ENCODE measurements at regions not wholly inside any gene's neighbourhood (a gene's known extent, or its start where the extent isn't known, plus 50 kb on each side); places are given as distances from the start of the nearest gene placed in this dataset.

- DNase-seq: no peak
Observed at GRCh38 chr3:102162251-102162650, 272.6 kb upstream of the ZPLD1 start.

GRCh38 chr3:102163039-102163817 is 271.6 kb upstream of the ZPLD1 start:
- no peak for DNase-seq

DNA sequence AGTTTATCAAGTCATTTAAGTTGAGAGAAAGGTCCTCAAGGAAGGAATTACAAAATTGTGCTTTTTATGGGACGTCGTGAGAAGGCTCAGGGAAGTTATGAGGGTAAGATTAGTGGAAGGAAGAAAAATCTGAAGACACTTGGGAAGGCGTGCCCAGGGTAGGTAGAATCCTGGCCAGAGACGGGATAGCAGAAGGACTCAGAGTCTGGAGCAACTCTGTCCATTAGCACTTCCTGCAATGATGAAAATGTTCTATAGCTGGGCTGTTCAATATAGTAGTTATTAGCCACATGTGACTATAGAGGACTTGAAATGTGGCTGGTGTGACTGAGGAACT is 271.0 kb upstream of the ZPLD1 start:
- no peak for DNase-seq

DNA sequence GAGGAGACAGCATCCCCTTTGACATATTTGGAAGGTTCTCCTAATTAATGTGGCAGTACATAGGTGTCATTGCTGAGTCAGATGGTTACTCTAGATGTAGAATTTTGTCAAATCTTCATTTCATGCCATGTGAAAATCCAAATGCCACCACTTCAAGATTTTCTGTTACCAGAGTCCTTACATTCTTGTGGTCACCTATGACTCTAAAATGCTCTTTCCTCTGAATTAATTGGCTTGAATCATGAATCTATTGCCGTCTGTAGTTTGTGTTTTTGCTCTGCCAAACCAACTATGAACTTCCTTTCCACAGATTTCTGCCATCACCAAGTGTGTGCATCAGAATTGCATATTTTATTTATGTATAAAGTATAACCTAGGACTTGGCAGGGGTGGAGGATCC is 269.4 kb upstream of the ZPLD1 start:
- no peak for DNase-seq

DNA sequence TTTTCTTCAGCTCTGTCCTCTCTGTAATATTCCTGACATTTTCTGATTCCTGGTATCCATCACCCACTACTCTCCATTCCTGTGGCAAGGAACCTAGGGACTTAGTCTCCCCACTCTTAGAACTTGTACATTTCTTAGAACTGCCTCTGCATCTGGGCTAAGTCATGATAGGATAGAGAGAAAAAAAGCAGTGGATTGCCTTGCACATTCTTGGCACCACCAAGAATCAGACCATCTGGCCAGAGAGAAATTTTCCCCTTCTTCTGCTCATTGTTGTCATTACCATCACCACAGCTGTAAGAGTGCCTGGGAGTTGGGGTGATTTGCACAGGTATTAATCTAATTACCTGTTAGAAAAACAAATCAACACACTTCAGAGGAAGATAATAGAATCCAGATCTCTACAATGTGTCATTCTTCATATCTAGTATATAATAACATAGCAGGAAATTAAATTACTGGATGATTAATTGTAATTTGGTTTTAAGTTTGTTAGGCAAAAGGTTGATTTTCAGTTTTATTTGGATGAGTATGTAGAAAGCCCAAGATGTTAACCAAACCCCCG is 264.8 kb upstream of the ZPLD1 start:
- no peak for DNase-seq

- no peak for DNase-seq
Observed at GRCh38 chr3:102170545-102170944, 264.3 kb upstream of the ZPLD1 start.

DNA sequence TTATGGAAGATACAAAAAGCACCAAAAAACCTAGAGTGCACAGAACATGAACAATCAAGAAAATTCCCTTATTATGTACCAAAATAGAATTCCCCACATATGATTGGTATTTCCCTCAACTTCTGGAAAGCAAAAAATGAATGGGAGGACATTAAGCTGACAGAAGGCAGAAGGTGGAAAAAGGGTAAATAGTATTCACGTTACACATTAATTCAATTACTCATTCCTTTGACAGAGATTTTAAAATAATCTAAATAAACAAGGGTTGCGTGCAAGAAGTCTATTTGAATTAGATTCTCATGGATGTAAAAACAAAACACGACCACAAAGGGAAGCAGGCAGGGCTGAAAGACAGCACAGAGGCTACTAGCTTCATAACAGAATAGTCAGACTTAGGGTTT is 260.5 kb upstream of the ZPLD1 start:
- no peak for DNase-seq

DNA sequence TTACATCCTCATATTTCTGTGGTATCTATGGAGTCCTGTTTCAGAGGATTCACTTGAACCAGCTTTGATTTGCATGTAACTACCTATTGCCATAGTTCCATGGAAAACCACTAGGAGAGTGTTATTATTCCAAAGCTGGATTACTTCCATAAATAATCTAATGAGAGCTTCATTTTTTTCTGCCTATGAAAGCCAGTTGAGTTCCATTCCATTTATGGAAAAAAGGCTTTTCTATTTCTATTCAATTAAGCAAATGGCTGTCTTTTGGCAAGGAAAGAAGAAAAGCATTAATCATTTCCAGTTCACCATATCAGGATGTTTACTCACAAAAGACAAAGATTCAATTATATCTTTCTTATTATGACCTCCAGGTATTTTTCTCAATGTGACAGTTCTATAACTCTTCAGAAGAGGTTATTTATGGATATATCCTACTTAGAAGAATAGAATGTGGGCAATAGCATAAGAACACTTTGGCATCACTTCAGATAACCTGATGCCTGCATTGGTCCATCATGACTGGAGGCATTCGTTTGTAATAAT is 259.9 kb upstream of the ZPLD1 start:
- DNase-seq: no peak

GRCh38 chr3:102176333-102177050 is 258.3 kb upstream of the ZPLD1 start:
- DNase-seq: no peak

DNA sequence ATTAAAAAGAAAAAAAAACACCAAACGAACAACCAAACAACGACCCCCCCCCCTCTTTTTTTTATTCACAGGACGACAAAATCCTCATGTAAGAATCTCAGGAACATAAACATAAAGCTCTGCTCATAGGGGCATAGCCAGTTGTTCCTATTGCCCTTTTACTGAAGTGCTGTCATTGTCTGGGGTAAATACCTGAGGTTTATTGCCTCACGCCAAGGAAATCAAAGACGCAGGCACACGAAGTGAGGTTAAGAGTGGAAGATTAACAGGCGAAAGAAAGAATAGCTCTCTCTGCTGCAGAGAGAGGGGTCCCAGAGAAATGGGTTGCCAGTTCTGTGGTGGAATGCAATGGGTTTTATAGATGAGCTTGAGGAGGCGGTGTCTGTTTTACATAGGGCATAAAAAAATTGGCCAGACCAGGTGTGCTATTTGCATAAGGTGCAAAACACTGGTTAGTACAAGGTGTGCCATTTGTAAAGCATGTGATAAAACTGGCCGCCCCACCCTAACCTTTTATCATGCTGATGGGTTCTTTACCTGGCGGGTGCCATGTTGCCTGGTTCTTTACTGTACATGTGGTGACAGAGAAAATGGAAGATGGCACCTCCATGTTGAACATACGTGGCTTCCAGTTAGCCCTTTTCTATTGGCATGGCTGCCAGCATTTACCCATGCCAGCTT is 257.6 kb upstream of the ZPLD1 start:
- DNase-seq: no peak

- no peak for DNase-seq
Observed at GRCh38 chr3:102178817-102179216, 256.0 kb upstream of the ZPLD1 start.

GRCh38 chr3:102179326-102180177 is 255.3 kb upstream of the ZPLD1 start:
- DNase-seq: no peak

DNA sequence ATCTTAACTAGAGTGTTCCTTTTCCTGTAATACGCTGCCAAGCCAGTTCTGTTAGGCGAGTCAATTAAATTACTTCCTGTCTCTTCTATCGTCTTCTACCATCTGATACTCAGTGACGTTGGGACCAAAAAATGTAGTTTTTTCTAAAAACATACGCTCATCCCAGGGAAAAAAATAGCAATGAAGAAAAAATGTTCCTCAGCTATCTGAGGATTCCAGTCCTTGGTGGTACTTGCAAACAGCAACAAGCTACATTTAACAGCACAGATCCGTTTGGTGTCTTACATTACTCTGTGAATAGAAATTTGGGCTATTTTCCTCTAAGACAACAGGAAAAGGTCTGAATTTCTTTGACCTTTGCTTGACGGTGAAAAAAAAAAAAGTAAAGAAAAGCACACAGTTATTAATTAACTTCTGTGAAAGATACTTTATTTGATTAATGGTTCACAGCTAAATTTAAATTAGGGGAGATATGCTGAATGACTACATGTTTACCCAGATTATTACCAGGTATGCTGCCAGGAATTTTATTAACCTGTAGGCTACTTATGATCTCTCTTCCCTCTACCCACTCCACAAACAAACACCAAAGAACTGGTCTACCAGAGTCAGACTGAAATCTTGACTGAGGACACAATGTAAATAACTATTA is 254.4 kb upstream of the ZPLD1 start:
- DNase-seq: no peak

DNA sequence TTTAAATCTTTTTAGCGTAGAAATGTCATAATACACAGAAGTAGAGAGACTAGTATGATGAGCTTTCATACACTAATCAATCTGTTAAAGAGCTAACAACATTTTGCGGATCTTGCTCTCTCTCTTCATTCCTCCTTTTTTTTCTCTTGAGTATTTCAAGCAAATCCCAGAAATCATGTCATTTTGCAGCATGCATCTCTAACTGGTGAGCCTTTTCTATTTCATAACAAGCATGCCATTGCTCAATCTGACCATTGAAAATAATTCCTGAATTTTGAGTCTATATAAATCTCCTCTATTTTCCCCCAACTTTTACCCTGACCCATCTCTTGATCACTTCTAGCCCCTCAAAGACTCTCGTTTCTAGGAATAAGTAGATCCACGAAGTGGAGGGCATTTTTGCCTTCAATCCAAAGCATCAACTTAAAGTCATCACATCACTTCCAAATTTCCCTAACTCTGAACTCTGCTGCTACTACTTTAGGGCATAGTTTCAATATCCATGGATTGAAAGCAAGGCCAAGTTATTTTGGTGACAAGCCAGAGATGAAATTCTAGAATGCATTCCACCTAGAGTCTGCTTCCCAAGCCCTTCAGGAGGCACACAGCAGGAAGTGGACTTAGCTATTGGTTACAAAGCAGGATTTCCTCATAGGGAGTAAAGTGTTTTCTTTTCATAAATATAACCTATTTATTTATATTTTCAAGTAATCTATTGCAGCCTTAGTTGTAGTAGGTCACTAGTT is 253.5 kb upstream of the ZPLD1 start:
- no peak for DNase-seq

GRCh38 chr3:102182162-102182561 is 252.7 kb upstream of the ZPLD1 start:
- no peak for DNase-seq

DNA sequence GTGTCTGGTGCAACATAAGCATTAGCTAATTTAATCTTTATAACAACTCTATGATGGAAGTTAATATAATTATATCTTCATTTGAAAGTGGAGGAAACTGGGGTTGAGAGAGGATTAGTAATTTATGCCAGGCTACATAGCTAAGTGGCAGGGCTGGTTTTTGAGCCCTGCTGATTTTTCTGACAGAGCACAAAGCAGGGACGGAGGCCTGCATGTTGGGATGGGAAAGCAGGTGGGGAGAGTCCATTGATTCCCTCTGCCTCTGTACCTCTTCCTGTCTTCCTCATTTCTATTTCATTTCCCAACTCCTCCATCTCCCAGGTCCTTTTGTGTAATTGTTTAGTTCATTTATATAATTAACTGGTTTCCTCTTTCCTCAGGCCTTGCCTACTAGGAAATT is 251.6 kb upstream of the ZPLD1 start:
- no peak for DNase-seq

DNA sequence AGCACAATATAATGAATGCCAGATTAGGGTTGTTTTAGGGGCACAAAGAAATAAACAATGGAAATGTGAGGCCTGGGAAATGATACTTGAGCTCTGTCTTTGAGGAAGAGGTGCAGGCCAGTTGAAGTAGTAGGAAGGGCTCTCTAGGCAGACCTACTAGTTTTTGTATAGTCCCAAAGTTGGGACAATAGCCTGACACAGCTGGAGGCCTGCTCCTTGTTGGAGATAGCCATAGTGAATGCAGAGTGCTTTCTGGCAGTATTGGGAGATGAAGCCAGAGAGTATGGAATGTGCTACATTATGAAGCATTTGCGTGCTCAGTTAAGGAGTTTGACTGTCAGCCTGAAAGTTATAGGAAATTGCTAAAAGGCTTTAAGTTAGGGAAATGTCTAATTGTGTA is 251.2 kb upstream of the ZPLD1 start:
- no peak for DNase-seq

GRCh38 chr3:102189541-102189940 is 245.3 kb upstream of the ZPLD1 start:
- DNase-seq: no peak

GRCh38 chr3:102189956-102190723 is 244.7 kb upstream of the ZPLD1 start:
- DNase-seq: no peak

DNA sequence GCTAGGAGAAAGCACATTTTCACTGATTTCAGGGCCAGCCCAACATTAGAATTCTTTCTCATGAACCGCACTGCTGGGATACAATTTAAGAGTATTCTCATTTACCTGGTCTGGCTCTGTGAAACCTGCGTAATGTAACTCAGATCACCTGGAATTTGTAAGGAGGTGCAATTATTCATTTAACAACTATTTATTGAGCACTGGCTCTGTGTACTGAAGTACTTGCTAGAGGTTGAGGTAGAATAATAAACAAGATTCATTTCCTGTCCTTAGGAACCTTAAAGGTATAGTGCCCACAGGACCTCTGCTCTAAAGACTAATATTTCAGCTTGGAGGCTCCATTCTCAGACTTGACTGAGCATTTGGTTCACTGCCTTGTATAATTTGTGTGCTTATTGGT is 242.2 kb upstream of the ZPLD1 start:
- no peak for DNase-seq

Measured in activated CD4-positive, CD25-positive, alpha-beta regulatory T cell treated with anti-CD3 and anti-CD28 coated beads, Interleukin-2, amount 50 U/mL, for 72 hours (primary cell).